Smooth muscle cell of the brain vasculature (primary cell): ENCODE measurements at regions not wholly inside any gene's neighbourhood (a gene's known extent, or its start where the extent isn't known, plus 50 kb on each side); places are given as distances from the start of the nearest gene placed in this dataset.

Source experiments
- DNase-seq: peaks from one replicate; pipeline ENCODE4 v3.0.0-alpha.2; 2012; ENCODE audit warnings: low read depth, low spot score

DNA sequence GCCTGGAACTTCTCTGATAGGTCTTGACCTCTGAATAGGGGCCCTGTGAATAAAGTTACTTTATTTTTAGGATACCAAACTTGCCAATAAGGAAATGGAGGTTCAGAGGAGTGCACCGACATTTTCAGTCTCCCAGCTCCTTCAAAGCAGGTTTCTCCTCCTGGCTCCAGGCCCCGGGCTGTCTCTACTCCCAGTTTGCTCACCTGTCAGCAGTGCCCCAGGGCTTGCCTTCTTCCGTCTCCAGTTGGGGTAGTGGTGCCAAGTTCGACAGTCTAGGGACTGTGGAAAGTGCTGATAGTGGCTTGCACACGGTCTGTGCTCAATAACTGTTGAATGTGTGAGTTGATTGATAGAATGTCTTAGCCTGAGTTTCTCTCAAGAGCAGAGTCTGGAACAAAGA is 149.2 kb downstream of the ACTL8 start:
- no peak for DNase-seq

DNA sequence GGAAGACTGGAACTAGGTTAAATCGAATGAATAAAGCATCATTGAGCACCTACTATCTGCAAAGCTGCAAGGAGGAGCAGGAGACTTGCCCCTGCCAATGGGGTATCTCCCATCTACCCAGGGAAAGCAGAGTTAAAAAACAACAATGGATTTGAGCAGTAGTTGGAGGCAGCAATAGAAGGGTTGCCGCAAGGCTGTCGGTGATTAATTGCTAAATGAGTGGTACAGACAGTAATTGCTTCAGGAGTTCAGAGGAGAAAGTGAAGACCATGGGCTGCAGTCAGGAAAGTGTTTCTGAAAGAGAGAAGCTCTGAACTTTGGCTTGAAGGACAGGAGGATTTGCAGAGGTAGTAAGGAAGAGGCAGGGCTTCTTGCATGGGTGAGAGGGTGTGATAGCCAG is 152.9 kb downstream of the ACTL8 start:
- DNase-seq: no peak

DNA sequence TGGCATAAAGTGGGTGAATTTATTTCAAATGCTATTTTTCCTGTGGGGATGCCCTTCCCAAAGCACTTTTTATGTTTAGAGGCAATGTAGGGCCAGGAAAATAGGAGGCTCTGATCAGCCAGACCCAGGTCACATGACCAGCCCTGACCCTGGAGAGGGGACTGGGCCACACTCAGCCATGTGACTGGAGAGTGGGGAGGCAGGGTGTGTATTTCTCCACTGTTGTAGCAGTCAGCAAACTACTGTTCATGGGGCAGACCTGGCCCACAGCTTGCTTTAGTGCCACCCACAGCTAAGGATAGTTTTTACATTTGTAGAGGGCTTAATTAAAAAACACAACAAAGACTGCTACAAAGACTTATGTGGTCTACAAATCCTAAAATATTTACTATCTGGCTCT is 153.8 kb downstream of the ACTL8 start:
- no peak for DNase-seq

DNA sequence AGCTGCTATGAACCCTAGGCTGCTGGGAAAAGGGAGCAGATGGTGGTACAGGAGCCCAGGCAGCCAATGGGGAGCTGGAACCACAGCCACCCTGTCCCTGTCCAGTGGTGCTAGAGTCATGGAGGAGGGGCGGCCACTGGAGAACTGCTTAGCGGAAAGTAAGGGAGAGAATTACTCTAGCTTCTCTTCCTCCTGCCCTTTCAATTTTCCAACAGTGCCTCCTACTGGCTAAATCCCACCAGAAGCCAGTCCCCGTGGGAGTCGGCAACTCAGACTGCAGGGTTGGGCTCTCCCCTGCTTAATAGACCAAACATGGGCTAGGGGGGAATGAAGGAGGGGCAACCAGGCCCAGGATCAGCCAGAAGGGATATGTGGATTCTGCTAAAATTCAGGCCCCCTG is 154.5 kb downstream of the ACTL8 start:
- DNase-seq: no peak

DNA sequence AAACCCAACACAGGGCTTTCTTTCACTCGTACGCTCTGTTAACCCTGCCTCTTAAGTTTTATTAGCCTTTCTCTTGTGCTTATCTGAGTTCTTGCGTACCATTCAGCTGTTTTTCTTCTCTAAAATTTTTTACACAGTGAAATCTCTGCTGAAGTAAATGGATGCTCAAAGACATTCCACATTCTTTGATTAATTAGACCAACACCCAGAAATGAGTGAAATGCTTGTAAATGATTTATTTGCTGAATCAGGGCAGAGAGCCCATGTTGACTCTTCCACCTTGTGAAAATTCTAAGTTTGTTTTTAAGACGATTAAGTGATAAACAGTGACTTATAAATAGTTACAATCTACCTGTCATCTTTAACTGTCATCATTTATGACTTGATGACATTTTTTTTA is 156.7 kb downstream of the ACTL8 start:
- no peak for DNase-seq

DNA sequence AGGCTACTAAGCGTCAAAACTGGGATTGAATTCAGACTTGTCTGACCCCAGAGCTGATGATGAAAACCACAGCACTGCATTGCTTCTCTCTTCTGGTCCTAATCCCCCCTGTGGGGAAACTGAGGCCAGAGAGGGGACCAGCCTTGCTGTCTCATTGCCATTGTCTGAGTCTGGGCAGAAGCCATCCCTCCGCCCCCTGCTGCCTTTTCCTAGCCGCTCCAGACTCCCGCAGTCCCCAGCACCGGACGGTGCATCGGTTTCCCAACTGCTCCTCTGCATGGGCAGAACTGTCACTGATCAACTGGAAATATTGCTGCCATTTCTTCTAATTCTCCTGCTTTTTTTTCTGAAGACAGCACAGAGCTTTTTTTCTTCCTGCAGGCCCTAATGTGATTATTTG is 157.4 kb downstream of the ACTL8 start:
- no peak for DNase-seq

DNA sequence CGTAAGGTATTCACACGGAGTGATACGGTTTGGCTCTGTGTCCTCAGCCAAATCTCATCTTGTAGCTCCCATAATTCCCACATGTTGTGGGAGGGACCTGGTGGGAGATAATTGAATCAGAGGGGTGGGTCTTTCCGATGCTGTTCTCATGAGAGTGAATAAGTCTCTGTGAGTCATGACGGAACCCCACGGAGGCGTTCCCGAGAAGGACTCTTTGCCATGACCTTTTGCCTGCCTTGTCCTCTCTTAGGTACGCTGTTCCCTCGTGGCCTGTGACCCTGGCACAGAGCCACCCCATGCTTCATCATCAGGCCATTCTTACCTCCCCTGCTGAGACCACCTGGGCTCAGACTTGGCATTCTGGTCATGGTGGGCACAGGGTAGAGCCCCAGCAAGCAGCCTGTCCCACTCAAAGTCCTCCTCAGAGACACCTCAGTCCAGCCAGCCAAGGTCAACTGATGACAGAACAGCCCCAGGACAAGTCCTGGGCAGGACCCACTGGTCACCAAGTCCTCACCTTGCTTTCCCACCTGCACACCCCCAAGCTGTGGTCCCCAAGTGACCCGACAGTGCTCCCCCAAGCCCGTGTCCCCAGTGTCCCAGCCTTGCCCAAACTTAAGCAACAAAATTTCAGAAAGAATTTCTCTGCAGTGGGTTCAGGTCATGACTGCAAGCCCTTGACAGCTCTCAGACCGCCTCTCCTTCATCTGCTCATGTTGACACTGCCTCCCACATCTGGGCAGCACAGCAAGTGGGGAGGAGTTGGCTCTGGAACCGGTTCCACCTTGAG is 158.4 kb downstream of the ACTL8 start:
- DNase-seq: no peak

DNA sequence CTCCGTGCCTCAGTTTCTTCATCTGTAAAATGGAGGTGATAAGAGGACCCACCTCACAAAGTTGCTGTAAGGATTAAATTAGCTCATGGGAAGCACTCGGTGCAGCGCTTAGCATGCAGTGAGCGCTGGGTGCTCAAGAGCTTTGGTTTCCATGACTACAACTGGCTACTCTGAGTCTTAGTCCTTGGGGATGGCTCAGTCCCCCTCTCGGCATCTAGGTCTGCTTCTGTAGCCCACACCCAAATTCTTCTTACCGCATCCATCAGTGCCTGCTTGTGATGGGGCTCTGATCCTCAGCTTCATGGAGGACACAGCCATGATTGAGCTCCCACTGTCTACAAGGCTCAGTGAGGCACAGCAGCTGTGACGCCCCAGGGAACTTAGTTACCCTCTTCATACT is 159.0 kb downstream of the ACTL8 start:
- DNase-seq: no peak

DNA sequence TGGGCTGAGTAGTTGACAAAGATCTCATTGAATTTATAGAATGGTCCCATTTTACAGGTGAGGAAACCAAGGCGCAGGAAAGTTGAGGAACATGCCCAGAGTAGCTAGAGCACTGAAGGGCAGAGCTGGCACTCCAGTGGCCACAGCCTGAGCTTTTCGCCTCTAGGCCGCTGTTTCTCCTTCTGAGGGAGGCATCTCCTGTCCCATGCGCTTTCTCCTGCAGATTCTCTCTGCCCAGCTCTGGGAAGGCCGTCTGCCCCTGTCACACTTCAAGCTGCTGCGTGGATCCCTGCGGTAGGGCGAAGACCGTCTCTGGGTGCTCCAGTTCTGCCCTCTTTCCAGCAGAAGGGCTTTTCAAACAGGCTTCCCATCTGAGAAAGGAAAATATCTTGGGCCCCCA is 159.9 kb downstream of the ACTL8 start:
- no peak for DNase-seq

DNA sequence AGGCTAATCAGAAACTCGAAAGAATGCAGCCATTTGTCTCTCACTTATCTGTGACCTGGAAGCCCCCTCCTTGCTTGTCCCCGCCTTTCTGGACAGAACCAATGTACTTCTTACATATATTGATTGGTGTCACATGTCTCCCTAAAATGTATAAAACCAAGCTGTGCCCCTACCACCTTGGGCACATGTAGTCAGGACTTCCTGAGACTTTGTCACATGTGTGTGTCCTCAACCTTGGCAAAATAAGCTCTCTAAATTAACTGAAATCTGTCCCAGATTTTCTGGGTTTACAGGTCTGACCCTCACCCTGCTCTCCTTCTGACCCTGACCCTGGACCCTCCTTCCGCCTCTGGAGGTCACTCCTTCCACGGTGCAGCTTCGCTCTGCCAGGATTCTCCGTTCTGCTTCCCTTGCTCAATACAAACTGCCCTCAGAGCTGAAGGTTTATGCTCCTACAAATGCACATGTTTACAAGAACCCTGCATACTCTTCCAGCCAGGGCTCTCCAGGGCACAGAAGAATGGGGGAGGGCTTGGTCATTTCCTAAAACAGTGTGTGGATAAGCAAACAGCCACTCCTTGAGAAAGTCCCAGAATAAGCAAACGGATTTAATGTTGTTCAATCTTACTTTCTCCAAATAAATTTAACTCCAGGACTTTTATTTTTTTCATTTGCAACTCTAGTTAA is 160.5 kb downstream of the ACTL8 start:
- DNase-seq: no peak

DNA sequence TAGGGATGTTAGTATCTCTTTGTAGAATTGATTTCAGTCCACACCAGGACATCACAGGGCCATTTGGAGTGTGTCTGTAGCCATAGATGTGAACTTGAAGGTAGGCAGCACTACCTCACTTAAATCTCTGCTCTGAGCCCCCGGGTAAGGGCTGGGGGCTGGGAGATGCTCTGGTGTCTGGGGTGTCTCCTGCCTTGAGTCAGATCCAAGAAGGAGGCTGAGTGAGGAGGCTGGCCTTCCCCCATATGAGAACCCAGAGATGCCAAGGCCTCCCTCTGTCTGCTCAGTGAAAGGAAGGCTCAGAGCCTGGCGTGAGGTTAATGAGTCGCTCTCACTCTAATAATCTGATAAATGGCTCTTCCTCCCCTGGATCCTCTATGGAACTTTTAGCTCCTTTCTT is 161.6 kb downstream of the ACTL8 start:
- DNase-seq: no peak

DNA sequence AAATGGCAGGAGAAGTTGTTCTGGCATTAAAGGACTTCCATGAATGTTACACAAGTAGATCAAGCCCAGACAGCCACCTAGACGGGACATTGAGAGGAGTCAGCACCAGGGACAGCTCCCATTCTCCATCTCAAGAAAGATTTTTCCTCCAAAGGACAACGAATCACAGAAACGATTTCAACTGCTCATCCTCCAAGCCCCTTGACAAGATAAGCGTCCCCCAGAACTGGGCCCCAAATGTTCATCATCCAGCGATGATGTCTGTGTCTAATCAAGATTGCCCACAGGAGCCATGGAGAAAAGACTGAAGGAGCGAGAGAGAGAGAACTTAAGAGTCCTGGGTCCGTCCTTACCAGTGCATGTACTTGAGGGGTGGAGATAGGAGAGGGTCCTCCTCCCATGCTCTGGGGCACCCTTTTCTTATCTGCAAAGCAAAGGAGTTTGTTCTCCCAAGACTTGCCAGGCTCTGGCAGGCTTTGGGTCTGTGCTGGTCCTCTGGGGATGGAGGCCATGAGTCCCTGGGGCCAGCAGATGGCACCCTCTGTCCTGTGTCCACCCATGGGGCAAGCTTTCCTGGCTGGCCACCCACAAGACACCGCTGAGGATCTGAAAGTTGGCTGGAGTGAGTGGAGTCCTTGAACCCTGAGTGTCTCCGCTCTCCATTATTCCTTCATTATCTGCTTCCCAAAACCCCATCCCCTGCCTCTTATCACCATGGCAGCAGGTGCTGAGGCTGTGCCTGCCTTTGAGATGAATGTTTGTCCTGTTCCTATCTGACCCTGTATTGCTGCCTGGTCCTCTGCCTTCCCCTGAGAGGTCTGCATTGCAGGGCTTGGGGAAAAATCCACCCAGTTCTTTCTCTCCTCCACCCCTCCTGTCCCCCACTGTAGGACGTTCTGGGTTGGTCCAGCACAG is 164.6 kb downstream of the ACTL8 start:
- peak; percentile 21 for DNase-seq

DNA sequence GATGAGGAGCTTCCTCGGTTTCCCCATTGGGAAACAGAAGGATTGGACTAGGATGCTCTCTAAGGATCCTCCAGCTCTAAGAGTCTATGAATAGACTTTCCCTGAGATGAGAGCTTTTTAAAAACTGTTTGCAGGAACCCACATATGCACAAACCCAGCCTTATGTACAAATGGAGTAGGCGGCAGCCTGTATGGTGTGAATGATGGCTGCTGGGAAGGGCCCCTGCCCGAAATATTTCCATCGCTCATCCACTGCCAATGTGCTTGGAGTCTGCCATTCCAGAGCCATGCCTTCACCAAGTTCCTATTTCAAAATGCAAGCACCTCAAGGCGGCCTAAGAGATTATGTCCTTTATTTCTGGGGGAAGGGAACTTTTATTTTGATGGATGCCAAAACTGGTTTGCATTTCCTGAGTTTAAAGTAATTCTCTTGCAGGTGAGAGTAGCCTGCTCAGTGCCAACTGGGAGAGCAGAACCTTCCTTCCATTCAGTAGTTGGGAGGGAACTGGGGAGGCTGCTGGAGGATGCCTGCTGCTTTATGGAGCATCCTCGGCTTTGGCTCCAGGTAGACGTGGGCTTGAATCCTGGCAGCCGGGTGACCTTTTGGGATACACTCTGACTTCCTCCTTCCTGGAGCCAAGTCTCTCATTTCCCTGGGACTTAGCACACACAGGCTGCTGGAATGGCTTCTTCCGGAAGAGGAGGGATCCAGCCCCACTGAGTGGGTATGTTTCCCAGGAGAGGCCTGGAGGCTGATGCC is 165.9 kb downstream of the ACTL8 start:
- no peak for DNase-seq

DNA sequence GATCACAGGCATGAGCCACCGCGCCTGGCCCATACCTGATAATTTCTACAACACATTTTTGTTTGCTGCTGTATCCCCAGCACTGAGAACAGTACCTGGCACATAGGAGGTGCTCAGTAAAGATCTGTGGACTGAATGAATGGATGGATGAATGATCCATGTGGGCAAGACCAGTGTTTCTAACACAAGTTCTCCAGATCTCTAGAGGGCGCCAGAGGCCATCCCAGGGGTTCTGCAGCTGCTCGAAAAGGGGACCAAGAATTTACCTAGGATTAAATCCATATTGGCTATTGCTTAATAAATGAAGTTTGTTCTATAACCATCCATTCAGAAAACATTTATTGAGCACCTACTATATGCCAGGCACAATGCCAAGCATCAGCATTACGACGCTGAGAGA is 167.7 kb downstream of the ACTL8 start:
- no peak for DNase-seq

DNA sequence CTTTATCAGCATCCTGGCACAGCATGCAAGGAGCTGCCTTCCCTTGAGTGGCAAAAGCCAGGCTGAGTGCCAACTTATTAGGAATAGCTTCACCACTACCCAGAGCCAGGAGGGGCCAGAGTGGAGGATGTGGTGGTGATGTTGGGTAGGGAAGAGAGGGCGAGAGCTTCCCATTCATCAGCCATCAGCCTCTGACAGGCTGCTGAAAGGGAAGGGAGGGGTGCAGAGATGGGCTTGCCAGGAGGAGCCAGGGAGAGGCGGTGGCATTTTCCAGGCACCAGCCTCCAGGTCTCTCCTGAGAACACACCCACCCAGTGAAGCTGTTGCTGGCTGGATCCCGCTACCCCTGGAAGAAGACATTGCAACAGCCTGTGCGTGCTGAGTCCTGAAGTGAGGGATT is 168.5 kb downstream of the ACTL8 start:
- no peak for DNase-seq

DNA sequence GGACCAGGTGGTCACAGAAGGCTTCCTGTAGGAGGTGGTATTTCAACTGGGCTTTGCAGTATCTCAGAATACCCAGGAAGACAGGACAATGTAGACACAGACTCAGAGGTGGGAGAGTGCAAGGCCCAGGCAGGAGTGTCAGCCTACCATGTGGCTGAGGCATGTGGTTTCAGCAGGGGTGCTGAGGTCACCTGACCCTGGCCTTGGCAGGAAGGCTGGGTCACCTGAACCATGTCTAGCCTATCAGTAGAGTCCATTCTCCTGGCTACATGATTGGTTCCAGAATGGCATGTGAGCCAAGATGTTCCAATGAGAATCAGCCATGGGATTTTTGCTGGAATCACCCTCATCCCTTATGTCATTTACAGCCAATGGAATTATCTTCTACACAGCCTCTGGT is 169.4 kb downstream of the ACTL8 start:
- no peak for DNase-seq

DNA sequence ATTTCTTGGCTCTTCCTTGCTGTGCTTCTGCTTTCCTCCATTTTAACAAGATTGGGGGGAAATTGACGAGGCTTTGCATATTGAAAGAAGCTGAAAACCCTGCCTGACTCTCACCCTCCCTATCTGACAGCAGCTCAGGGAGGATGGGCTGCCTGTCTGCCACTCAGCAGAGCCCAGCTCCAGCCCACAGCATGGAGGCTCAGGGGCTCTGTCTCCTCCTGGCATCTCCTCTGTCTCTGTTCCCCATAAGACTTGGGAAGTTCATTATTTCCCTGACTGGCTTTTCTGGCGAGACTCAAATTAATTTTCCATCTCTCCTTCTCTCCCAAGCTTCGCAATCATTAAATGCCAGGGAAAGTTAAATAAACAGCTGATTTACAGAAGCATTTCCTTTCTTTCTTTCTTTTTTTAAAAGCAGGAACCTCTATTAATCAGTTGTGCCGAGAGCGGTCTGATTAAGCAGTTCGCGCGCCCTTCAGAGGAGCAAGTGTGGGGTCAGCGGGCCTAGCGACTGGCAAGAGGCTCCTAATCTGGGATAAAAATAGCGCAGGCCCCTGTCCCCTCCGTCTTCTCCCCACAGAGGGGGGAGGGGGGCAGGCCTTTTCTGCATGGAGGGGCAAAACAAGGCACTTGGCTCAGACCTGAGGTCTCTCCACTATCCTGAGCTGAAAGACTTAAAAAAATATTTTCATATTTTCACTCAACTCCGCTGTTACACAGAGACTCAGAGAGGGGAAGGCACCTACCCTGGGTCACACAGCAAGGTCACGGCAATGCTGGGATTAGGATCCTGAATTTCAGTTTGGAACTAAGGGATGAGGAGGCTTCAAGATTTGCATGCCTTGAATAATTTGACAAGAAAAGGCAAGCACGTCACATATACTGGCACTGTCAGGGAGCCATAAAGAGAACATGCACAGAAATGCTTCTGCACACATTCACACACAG is 170.4 kb downstream of the ACTL8 start:
- no peak for DNase-seq

DNA sequence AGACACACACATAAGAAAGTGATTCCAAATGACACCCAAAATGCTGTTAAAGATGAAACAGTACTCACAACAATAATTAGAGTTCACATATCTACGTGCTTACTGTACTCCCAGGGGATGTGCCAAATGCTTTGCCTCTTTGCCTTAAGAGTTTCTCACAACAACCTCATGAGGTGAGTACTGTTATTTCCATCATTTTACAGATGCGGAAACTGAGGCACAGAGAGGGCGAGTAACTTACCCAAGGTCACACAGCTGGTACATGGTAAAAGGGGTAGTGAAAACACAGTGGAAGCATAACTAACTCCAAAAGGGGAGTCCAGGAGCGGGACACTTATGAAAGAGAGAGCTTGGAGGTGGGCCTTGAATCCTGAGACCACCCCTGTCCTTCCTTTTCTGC is 171.8 kb downstream of the ACTL8 start:
- no peak for DNase-seq

DNA sequence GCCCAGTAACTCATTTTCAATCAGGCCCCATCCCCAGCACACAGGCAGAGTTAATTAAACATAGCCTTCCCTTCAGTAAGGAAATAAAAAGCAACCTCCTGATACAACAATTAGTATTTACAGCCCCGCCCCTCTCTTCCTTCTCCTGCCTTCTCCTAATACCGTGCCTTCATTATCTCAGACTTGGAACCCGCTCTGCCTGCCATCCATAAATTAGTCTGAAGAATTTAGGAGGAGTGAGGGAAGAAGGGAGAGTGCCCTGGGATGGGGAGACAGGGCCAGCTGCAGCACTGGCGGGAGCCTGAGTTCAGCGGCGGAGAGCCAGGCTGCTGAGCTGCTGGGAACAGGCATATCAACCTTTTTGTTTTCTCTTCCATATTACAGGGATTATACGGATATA is 172.8 kb downstream of the ACTL8 start:
- DNase-seq: no peak

DNA sequence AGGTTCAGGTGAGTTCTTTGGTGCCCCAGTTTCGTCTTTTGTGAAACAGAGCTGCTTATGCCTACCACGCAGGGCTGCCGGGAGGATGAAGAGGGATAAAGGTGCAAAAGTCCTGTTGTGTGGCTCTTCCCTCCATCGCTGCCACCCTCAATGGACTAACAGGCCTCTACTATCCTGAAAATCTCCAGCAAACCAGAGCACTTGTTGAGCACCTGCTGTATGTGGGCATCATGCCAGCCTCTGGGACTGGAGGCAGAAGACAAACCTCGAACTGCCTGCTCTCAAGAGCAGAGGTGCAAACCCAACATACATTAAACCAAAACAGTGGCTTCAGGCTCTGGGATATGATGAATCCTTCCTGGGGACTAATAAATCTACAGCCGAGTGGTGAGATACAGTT is 174.1 kb downstream of the ACTL8 start:
- no peak for DNase-seq

DNA sequence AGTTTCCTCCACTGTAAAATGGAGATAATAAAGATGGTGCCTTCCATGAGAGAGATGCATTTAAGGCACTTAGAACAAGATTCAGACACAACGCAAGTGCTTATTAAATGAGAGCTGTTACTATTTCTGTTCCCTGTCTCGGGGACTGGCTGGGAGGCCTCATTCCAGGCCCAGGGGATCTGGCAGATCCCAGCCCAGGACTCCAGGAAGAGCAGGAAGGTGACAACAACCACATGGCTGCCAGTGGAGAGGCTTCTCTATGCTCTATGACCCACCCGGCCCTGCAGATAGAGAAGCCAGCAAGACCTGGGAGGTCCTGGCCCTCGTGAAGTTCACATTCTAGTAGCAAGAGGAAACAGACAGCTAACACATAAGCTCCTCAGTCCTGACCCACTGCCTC is 175.5 kb downstream of the ACTL8 start:
- no peak for DNase-seq
